ENCODE measurements at regions not wholly inside any gene's neighbourhood (a gene's known extent, or its start where the extent isn't known, plus 50 kb on each side); places are given as distances from the start of the nearest gene placed in this dataset.

GRCh38 chr18:39425172-39425850 lies 1859.7 kb upstream of the CELF4 start:
- TF ChIP-seq POLR2AphosphoS5 (IDR thresholded peaks at IDR 0.05; ENCODE audit: low read depth, low read length): no peak
- no peak for TF ChIP-seq TAF1 (IDR thresholded peaks at IDR 0.05; ENCODE audit: borderline replicate concordance, insufficient read depth, low read length)
- TF ChIP-seq REST (IDR thresholded peaks at IDR 0.05; ENCODE audit: insufficient read depth in 1 of 2, low read depth in 2 of 2, low read length in 2 of 2): no peak

Measured in PFSK-1 (cell line).